K562 (cell line): ENCODE measurements at regions not wholly inside any gene's neighbourhood (a gene's known extent, or its start where the extent isn't known, plus 50 kb on each side); places are given as distances from the start of the nearest gene placed in this dataset.

Experiments
- BCOR ChIP-seq: fragments of 450-650 bp; IDR thresholded peaks from 2 replicates; pipeline ENCODE4 v1.6.1; 2016
- CHD7 ChIP-seq: fragments of 200-600 bp; sonication (generic); IDR thresholded peaks from one replicate; pipeline ENCODE4 v1.6.1; 2012; ENCODE audit warnings: mild to moderate bottlenecking, low read depth, low read length, inconsistent platforms
- ILK ChIP-seq: fragments of 450-650 bp; IDR thresholded peaks from 2 replicates; pipeline ENCODE4 v1.6.1; 2016; ENCODE audit warnings: missing genetic modification characterization, low read depth, mild to moderate bottlenecking, missing compliant biosample characterization, moderate library complexity, borderline replicate concordance
- MAX ChIP-seq: sonication (generic); formaldehyde crosslinking; IDR thresholded peaks from 2 replicates; pipeline ENCODE4 v1.9.0; 2022; ENCODE audit warnings: mild to moderate bottlenecking, missing genetic modification reagents
- NKRF ChIP-seq: fragments of 450-650 bp; IDR thresholded peaks from 2 replicates; pipeline ENCODE4 v1.6.1; 2016; ENCODE audit warnings: borderline replicate concordance

- TF ChIP-seq CHD7: no peak
- no peak for TF ChIP-seq NKRF
- no peak for TF ChIP-seq ILK (tag)
- TF ChIP-seq MAX (CRISPR knock-in tag): no peak
- TF ChIP-seq BCOR: no peak
Measured at GRCh38 chr13:111634410-111634809, 314.0 kb downstream of the TEX29 start (continued).
